ENCODE measurements at regions not wholly inside any gene's neighbourhood (a gene's known extent, or its start where the extent isn't known, plus 50 kb on each side); places are given as distances from the start of the nearest gene placed in this dataset.

DNA sequence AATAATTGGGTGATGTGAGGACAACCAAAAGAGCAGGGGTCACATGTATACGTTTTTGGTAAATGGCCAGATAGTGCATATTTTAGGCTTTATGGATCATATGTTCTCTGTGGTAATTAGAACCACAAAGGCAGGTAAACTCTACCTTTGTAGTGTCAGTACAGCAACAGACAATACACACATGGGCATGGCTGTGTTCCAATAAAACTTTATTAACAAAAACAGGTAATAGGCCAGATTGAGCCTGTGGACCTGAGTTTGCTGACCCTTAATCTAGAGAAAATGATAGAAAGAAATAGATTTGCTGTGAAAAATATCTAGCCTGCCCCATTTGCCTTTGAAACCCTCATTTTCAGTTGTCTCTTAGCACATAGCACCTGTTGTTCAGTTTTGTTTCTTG, 177.2 kb upstream of the CXCR4 start:
- no peak for DNase-seq (ENCODE audit: low read depth)
- no peak overlapping the region for H3K4me3 ChIP-seq (ENCODE audit: low read depth, low read length)
- TF ChIP-seq, protein P1, sequence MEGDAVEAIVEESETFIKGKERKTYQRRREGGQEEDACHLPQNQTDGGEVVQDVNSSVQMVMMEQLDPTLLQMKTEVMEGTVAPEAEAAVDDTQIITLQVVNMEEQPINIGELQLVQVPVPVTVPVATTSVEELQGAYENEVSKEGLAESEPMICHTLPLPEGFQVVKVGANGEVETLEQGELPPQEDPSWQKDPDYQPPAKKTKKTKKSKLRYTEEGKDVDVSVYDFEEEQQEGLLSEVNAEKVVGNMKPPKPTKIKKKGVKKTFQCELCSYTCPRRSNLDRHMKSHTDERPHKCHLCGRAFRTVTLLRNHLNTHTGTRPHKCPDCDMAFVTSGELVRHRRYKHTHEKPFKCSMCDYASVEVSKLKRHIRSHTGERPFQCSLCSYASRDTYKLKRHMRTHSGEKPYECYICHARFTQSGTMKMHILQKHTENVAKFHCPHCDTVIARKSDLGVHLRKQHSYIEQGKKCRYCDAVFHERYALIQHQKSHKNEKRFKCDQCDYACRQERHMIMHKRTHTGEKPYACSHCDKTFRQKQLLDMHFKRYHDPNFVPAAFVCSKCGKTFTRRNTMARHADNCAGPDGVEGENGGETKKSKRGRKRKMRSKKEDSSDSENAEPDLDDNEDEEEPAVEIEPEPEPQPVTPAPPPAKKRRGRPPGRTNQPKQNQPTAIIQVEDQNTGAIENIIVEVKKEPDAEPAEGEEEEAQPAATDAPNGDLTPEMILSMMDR (IDR thresholded peaks at IDR 0.05; ENCODE audit: insufficient read depth, low read length): no peak

DNA sequence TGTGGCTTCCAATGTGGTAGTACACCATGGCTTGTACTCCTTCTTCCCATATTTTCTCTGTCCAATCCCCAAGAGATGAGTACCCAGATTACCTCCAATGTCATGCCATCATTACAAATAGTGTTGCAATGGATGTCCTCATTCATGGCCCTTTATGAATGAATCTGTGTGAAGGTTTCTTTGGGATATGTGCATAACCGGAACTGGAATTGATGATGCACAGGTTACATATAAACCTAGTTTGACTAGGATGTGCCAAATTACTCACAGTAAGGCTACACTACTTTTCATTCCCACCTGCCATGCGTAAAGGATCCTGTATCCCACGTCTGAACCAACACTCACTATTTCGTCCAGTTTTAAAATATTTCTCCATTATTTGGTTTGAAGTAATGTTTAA, 173.9 kb upstream of the CXCR4 start:
- TF ChIP-seq, protein P1 (IDR thresholded peaks at IDR 0.05; ENCODE audit: insufficient read depth, low read length): no peak
- DNase-seq (ENCODE audit: low read depth): no peak
- H3K4me3 ChIP-seq (ENCODE audit: low read depth, low read length): no peak overlapping the region

DNA sequence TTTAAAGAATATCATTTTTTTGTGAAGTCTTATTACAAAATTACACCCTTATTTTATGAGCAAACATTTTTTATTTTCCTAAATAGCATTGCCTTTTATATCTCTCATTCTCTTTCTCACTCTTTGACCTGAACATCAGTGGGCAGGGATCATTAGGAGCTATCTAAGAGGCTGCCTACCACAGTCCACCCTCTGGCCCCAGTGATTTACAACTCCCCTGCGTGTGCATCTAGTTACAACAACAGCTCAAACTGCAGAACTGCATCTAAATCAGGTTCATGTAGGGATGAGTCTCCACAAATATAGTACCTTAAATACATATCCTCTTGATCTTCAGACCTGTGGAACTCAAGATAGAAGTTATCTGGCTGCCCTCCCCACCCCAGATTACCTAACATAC, 172.4 kb upstream of the CXCR4 start:
- no peak overlapping the region for H3K4me3 ChIP-seq (ENCODE audit: low read depth, low read length)
- TF ChIP-seq, protein P1 (IDR thresholded peaks at IDR 0.05; ENCODE audit: insufficient read depth, low read length): no peak
- DNase-seq (ENCODE audit: low read depth): no peak

DNA sequence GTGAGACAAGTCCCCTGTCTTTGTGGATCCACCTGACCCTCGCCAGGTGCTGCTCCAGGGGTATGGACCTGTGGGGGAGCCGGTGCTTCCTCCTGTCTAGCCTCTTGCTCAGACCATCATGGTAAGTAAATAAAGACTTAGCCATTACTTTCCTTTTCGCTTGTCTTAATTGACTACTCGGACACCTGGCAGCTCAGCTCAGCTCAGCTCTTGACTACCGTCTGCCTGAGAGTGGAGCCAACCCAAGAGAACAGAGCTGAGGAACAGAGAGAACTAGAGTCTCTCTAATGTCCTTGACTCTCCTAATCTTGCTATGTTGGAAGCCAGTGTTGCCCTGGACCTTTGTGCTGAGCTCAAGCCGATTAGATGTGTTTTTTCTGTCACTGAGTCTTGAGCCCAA, 170.3 kb upstream of the CXCR4 start:
- H3K4me3 ChIP-seq (ENCODE audit: low read depth, low read length): no peak overlapping the region
- TF ChIP-seq, protein P1 (IDR thresholded peaks at IDR 0.05; ENCODE audit: insufficient read depth, low read length): no peak
- no peak for DNase-seq (ENCODE audit: low read depth)

DNA sequence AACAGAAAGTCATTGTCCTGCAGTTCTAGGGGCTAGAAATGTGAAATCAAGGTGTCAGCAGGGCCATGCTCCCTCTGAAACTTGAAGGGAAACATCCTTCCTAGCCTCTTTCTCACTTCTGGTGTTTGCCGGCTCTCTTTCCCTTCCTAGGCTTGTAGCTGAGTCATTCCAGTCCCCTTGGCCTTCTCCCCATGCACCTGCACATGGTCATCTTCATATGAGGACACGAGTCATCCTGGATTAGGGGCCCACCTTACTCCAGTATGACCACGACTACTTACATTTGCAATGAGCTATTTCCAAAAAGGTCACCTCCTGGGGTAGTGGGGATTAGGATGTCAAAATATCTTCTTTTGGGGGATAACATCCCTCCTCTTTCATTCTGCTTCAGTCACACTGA, 168.5 kb upstream of the CXCR4 start:
- no peak overlapping the region for H3K4me3 ChIP-seq (ENCODE audit: low read depth, low read length)
- TF ChIP-seq, protein P1 (IDR thresholded peaks at IDR 0.05; ENCODE audit: insufficient read depth, low read length): no peak

DNA sequence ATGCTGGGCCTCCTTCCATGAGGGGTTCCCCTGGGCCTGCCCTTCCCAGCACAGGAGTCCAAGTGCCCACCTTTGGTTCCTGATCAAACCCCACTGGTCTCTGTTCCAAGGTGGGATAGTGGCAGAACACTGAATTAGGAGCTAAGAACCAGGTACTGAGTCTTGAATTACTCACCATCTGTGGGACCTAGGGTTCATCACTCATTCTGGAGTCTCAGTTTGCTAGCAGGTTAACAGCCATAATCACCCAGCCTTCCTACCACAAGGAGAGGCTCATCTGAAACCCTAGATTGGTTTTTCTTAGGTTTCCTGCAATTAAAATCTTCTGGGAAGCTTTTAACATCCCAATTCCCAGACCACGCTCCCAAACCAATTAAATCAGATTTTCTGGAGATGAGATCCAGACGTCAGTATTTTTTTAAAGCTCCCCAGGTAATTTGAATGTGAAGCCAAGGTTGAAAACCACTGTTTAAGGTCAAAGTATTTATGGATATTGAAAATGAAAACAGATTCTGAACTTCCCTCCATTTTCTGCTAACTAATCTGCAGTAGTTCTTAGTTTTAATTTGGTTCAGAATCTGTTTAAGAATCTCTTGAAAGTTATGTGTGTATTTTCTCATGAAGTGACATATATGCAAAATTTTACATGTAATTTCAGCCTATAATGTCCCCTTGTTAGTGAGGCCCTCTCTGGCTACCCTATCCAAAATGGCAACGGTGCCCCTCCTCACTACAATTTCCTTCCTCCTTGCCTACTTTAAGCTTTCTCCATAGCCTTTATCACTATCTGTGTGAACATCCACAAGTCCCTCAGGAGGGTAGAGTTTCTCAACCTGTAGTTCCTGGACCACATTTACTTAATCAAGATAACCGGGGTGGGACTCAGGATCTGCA, 166.5 kb upstream of the CXCR4 start:
- no peak for DNase-seq (ENCODE audit: low read depth)
- no peak overlapping the region for H3K4me3 ChIP-seq (ENCODE audit: low read depth, low read length)
- TF ChIP-seq, protein P1 (IDR thresholded peaks at IDR 0.05; ENCODE audit: insufficient read depth, low read length): no peak

More for the DNA sequence above, 168.5 kb upstream of the CXCR4 start:
- DNase-seq (ENCODE audit: low read depth): no peak
